DND-41 (cell line): ENCODE measurements at regions not wholly inside any gene's neighbourhood (a gene's known extent, or its start where the extent isn't known, plus 50 kb on each side); places are given as distances from the start of the nearest gene placed in this dataset.

ENCODE experiments used
- ATAC-seq: fragments of 200-7000 bp; cut with Tn5 transposase; 3 replicates; pipeline ENCODE4 v1.9.1; 2021; ENCODE audit warnings: low read depth; ENCODE audit not compliant: insufficient read depth
- DNase-seq: peaks from one replicate; pipeline ENCODE4 v3.0.0-alpha.2; 2020
- H2AFZ ChIP-seq: 2 replicates; pipeline ENCODE4 v1.6.0; 2012; ENCODE audit warnings: low read depth, low read length
- H3K27ac ChIP-seq: 2 replicates; pipeline ENCODE4 v1.5.1; 2012; ENCODE audit warnings: low read length, inconsistent platforms
- H3K27me3 ChIP-seq: fragments of 200-600 bp; sonication (generic); 2 replicates; pipeline ENCODE4 v1.6.0; 2012; ENCODE audit warnings: low read length, mild to moderate bottlenecking, inconsistent platforms; ENCODE audit not compliant: insufficient read depth, poor library complexity
- H3K36me3 ChIP-seq: 2 replicates; pipeline ENCODE4 v1.5.1; 2012; ENCODE audit warnings: low read length, inconsistent platforms; ENCODE audit not compliant: insufficient read depth
- H3K4me1 ChIP-seq: 2 replicates; pipeline ENCODE4 v1.5.1; 2012; ENCODE audit warnings: mild to moderate bottlenecking, low read length; ENCODE audit not compliant: insufficient read depth
- H3K4me2 ChIP-seq: 2 replicates; pipeline ENCODE4 v1.6.0; 2012; ENCODE audit warnings: mild to moderate bottlenecking, moderate library complexity, low read length, inconsistent platforms; ENCODE audit not compliant: insufficient read depth
- H3K4me3 ChIP-seq, 2 experiments: fragments of 200-600 bp in 1 of 2; shearing (Covaris generic) in 1 of 2; 2 replicates each; pipeline ENCODE4 v1.5.1; 2012 to 2016; ENCODE audit warnings: inconsistent platforms in 2 of 2, low read length in 2 of 2, mild to moderate bottlenecking in 2 of 2, low read depth in 1 of 2, moderate library complexity in 1 of 2
- H3K79me2 ChIP-seq: 2 replicates; pipeline ENCODE4 v1.6.0; 2012; ENCODE audit warnings: low read length, inconsistent platforms; ENCODE audit not compliant: insufficient read depth
- H3K9ac ChIP-seq: 2 replicates; pipeline ENCODE4 v1.6.0; 2012; ENCODE audit warnings: low read depth, mild to moderate bottlenecking, inconsistent platforms, low read length, moderate library complexity
- H3K9me3 ChIP-seq: 2 replicates; pipeline ENCODE4 v1.5.1; 2012; ENCODE audit warnings: low read length, moderate library complexity, mild to moderate bottlenecking, inconsistent platforms; ENCODE audit not compliant: insufficient read depth, severe bottlenecking
- H4K20me1 ChIP-seq: 2 replicates; pipeline ENCODE4 v1.6.0; 2012; ENCODE audit warnings: low read length; ENCODE audit not compliant: insufficient read depth
- CTCF ChIP-seq: IDR thresholded peaks from 2 replicates; pipeline ENCODE4 v1.5.1; 2012; ENCODE audit warnings: borderline replicate concordance, low read length, moderate library complexity, mild to moderate bottlenecking; ENCODE audit not compliant: poor library complexity, severe bottlenecking; ENCODE audit errors: extremely low read depth
- EZH2 ChIP-seq: IDR thresholded peaks from 3 replicates; pipeline ENCODE4 v1.6.1; 2012; ENCODE audit warnings: borderline replicate concordance, low read depth, mild to moderate bottlenecking, moderate library complexity, low read length, inconsistent platforms; ENCODE audit not compliant: severe bottlenecking

GRCh38 chr11:76260296-76260925 lies 54.1 kb upstream of the WNT11 start:
- no peaks in the 10 kb centered on the region for H3K36me3 ChIP-seq
- ATAC-seq = no peak
- no peaks in the 10 kb centered on the region for H3K9me3 ChIP-seq
- H3K4me3 ChIP-seq = no peak overlapping the region
- H3K9ac ChIP-seq = no peak overlapping the region
- no peak overlapping the region for H3K27ac ChIP-seq
- TF ChIP-seq CTCF (no peak), EZH2 (no peak)
- H4K20me1 ChIP-seq = no peaks in the 10 kb centered on the region
- H3K27me3 ChIP-seq = peaks cover 9% of the 10 kb centered on the region
- no peak overlapping the region for H3K4me2 ChIP-seq
- no peaks in the 10 kb centered on the region for H3K4me1 ChIP-seq
- H3K79me2 ChIP-seq = no peaks in the 10 kb centered on the region
- DNase-seq = no peak
- H2AFZ ChIP-seq = no peak overlapping the region

- TF ChIP-seq CTCF (no peak), EZH2 (no peak)
- Histone ChIP-seq H3K9ac (no peak overlapping the region), H2AFZ (no peak overlapping the region), H3K27me3 (peaks cover 9% of the 10 kb centered on the region), H3K9me3 (no peaks in the 10 kb centered on the region), H3K27ac (no peak overlapping the region), H3K36me3 (no peaks in the 10 kb centered on the region), H4K20me1 (no peaks in the 10 kb centered on the region), H3K4me3 (no peak overlapping the region), H3K4me2 (no peak overlapping the region), H3K79me2 (no peaks in the 10 kb centered on the region), H3K4me1 (no peaks in the 10 kb centered on the region)
- ATAC-seq (no peak), DNase-seq (no peak)
Measured at GRCh38 chr11:76259299-76259908, 53.1 kb upstream of the WNT11 start.

GRCh38 chr11:76257074-76257719 lies 50.9 kb upstream of the WNT11 start:
- no peaks in the 10 kb centered on the region for H3K4me1 ChIP-seq
- ATAC-seq (no peak), DNase-seq (no peak)
- H3K79me2 ChIP-seq = no peaks in the 10 kb centered on the region
- H3K36me3 ChIP-seq = no peaks in the 10 kb centered on the region
- no peak overlapping the region for H3K27ac ChIP-seq
- peaks cover 9% of the 10 kb centered on the region for H3K27me3 ChIP-seq
- H3K9ac ChIP-seq = no peak overlapping the region
- H4K20me1 ChIP-seq = no peaks in the 10 kb centered on the region
- H3K4me3 ChIP-seq = no peak overlapping the region
- H2AFZ ChIP-seq = no peak overlapping the region
- TF ChIP-seq EZH2 (no peak), CTCF (no peak)
- H3K4me2 ChIP-seq = no peak overlapping the region
- no peaks in the 10 kb centered on the region for H3K9me3 ChIP-seq
